LoVo (cell line): ENCODE measurements at regions not wholly inside any gene's neighbourhood (a gene's known extent, or its start where the extent isn't known, plus 50 kb on each side); places are given as distances from the start of the nearest gene placed in this dataset.

Source experiments
- DNase-seq: peaks from one replicate; pipeline ENCODE4 v3.0.0-alpha.2; 2016; ENCODE audit warnings: low spot score

- no peak for DNase-seq
Measured at GRCh38 chr9:105861972-105862371, 167.6 kb downstream of the TMEM38B start.

- no peak for DNase-seq
Measured at GRCh38 chr9:105864248-105864898, 170.0 kb downstream of the TMEM38B start.

- DNase-seq = no peak
Measured at GRCh38 chr9:105865285-105865684, 170.9 kb downstream of the TMEM38B start.

- DNase-seq = no peak
Measured at GRCh38 chr9:105871540-105871939, 177.2 kb downstream of the TMEM38B start.

DNA sequence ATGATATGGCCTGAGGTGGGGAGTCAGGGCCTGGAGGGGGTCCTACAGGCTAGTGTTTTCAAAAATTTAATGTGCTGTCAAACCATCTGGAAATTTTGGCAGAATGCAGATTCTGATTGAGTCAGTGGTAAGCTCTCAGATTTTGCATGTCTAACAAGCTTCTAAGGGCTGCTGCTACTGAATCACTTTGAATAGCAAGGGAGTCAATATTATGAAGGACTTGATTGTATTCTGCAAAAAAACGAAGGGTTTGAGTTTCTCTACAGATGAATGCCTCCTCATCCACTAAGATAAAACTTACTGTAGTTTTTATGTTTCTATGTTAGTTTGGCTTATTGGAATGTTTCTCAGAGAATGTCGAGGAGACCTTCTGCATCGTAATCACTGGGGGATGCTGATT lies 179.5 kb downstream of the TMEM38B start:
- DNase-seq = no peak

DNA sequence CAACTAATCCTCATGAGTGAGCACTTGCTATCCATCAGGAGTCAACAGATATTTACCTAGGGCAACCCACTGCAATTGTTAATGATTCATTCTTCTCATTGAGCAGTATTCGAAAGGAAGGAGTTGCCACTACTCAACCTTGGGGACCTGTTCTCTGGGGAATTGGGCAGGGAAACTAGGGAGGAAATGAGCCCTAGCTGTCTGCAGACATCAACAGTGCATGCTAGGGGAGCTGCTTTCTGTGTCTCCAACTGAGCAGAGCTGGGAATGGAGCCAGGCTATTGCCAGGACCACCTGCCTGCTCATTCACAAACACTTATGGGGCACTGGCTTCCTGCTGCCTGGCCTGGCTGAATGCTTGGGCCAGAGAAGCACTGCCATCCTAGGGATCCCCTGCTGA lies 183.4 kb downstream of the TMEM38B start:
- DNase-seq = no peak

GRCh38 chr9:105879181-105879580 lies 184.8 kb downstream of the TMEM38B start:
- DNase-seq = no peak

- DNase-seq = no peak
Measured at GRCh38 chr9:105880517-105880916, 186.2 kb downstream of the TMEM38B start.

- DNase-seq = no peak
Measured at GRCh38 chr9:105881021-105881420, 186.7 kb downstream of the TMEM38B start.

DNA sequence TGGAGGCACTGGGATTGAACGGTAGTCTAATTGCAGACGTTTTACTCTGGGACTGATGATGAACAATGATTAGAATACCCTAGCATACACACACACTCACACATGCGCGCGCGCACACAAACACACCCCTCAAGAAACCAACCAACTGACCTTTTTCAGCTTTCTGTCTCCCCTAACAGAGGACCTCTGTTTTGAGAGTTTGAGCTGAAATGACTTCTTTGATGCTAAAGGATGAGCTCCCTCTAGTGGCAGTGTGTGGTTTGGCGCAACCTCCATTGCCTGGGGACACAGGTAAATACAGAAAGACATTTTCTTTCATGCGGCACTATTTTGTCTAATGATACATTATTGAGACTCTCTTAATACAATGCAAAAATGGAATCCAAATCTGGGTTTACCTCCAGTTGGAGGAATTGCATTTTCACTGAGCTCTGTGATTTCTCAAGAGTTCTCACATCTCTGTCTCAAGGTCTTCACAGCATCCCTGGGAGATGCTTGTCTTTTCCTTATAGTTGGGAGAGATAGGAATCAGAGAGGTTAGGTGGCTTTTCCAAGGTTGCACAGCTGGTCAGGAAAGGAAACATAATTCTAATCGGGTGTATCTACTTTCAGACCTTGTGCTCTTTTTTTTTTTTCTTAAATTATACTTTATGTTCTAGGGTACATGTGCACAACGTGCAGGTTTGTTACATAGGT lies 187.5 kb downstream of the TMEM38B start:
- DNase-seq = peak; percentile 80

- DNase-seq = no peak
Measured at GRCh38 chr9:105883847-105884246, 189.5 kb downstream of the TMEM38B start.

GRCh38 chr9:105884416-105884815 lies 190.1 kb downstream of the TMEM38B start:
- DNase-seq = no peak

DNA sequence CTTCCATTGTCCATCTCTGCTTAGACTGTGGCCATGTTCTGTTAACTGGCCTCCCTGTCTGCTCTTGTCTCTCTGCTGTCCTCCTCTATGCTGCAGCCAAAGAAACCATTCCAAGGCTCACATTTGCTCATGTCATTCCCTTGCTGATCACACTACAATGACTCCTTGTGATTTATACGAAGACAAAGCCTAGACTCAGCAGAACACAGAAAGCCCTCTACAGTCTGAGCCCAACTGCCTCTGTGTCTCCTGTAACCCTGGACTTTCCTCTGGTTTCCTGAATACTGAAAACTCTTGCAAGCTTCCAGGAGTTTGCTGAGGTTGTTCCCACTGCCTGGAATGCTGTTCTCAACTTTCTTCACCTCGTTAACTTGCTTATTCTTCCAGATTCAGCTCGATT lies 191.8 kb downstream of the TMEM38B start:
- DNase-seq = no peak

DNA sequence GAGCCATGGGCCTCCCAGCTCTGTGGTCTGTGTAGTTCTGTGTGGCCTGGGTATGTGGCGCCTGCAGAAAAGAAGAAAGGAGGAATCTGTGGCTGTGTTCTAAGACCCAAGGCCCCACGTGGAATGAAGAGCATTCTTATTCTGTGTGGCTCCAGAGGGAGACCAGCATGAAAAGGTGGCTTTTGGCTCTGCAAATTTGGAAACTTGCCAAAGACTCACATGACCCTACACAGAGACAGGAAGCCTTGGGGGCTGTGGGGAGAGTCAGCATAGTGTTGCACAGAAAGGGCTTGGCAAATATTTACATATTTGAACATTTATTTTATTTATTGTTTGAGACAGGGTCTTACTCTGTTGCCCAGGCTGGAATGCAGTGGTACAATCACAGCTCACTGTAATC lies 193.3 kb downstream of the TMEM38B start:
- DNase-seq = no peak

GRCh38 chr9:105890046-105890822 lies 195.9 kb downstream of the TMEM38B start:
- DNase-seq = no peak

DNA sequence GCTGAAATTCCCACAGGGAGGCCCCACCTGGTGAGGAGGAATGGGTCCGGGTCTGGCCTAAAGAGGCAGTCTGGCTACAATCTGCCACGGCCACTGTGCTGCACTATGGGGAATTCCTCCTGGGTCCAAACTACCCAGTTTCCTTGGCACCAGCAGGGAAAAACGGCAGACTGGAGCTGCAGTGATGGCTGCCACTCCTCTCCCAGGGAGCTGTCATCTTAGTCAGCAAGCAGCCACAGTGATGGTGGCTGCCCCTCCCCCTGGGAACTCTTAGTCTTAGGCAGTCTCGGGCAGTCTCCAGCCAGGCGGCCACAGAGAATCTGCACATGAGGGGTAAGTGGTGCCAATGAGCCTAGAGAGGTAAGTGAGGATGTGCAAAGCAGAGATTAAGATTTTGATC lies 205.8 kb downstream of the TMEM38B start:
- DNase-seq = no peak

DNA sequence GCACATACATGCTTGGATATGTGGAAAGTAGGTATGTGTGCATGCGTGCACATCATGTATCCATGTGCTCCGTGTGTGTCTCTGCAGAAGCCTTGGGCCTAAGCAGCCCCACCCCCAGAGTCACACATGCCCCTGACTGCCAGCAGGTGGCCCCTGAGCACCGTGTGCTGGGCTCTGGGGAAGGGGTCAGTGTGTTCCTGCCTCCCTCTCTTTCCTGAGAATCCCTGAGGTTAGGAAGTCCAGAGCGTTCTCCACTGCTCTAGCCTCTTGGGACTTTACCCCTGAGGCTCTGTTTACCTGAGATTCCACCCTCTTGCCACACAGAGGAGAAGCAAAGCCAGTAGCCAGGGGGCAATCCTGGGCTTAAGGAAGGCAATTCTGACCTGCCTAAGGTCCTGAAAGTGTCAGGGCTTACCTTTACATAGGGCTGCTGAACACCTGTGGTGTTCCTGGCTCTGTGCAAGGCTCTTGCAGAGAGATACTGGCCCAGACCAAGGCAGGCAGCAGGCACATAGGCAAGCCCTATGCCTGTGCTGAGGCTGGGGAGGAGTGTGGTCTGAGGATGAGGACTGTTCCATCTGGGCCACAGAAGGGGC lies 207.3 kb downstream of the TMEM38B start:
- DNase-seq = no peak

DNA sequence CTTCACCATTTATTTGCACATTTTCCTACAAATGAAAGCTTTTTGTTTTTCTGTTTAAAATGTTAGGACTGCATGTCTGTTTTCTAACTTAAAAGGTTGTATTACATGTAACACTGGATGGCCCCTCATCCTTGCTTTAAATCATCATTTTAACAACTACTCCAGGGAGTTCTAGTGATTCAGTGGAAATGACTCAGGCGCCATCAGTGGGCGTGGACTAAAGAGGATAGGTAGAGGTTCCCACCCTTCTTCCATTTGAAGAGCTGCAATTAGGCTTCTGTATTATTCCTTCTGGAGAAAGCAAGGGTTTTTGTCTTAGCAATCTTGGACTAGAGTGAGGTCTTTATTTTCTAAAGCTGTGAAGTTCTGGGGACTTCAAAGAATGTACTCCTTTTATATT lies 213.7 kb downstream of the TMEM38B start:
- no peak for DNase-seq

- DNase-seq = no peak
Measured at GRCh38 chr9:105911104-105911911, 217.0 kb downstream of the TMEM38B start.

- DNase-seq = no peak
Measured at GRCh38 chr9:105912157-105912862, 218.0 kb downstream of the TMEM38B start.

DNA sequence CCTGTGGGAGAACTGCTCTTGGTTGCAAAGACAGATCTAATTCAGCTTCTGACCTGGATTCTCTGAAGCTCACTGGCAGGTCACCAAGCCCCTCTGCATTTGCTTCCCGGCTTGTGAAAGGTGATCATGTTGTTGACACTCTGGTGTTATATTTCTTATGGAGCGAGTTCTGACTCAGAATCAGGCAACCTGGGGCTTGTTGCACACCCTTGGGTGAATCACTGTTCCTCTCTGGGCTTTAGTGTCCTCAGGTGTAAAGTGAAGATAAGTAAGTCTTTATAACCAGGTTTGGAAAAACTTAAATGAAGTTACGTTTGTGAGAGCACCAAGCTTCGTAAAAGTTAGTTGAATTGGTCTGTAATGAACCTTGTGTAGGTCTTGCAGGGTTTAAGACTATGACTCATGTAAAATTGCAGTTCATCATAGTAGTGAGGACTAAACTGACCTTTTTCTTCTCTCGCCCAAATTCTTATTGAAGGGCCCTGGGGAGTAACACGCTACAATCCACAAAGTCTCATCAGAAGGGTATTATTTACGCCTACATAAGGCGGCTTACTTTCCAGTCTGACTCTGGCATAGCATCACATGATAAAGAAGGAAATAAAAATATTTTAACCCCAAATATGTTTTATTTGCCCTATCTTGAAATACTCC lies 218.6 kb downstream of the TMEM38B start:
- no peak for DNase-seq
